ENCODE measurements at regions not wholly inside any gene's neighbourhood (a gene's known extent, or its start where the extent isn't known, plus 50 kb on each side); places are given as distances from the start of the nearest gene placed in this dataset.

GRCh38 chr4:117691572-117692351 lies 342.5 kb upstream of the NDST3 start:
- TF ChIP-seq POLR2A (IDR thresholded peaks at IDR 0.05) (no peak), CTCF (IDR thresholded peaks at IDR 0.05) (no peak)
